GM04503 (cell line): ENCODE measurements at regions not wholly inside any gene's neighbourhood (a gene's known extent, or its start where the extent isn't known, plus 50 kb on each side); places are given as distances from the start of the nearest gene placed in this dataset.
"Not testable (repeated sequence)": the region's sequence is repeated elsewhere in the genome, so short reads cannot be mapped to it uniquely, and the experiment has no call there.

ENCODE experiments used
- DNase-seq: peaks from one replicate; pipeline ENCODE4 v3.0.0-alpha.2; 2012; ENCODE audit warnings: low read depth

DNA sequence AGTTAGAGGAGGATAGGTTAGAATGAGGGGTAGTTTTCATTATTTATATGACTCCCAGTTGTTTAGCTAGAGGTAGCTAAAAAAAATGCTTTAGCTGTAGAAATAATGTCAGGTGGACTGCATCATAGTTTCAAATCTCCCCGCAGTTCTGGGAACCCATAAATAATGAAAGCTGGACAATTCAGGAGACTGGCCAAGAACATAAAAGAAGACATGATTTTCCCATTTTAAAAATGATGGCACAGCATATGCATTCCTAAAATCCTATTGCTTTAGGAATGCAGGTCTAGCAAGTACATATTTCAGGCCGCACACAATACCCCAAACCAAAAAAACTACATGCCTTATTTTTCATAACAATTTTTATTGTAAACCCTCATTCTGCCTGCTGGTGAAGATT, 143.3 kb downstream of the CTH start:
- DNase-seq: no peak

DNA sequence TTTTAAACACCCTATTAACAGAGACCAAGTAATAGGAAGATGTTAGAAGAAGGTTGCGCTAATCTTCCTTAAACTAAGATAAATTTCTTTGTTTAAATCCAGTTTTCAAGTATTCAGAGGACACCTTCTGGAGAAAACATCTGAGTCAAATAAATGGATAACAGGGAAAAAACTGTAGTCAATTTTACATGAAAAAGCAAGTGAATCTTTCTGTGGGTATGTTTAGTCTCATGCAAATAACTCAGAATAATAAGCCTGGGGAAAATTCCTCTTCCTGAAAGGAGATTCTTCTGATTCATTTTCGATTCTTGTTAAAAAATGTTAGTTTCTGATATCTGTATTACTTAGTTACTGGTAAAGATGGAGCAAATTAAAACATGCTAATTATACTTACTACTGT, 145.5 kb downstream of the CTH start:
- no peak for DNase-seq

DNA sequence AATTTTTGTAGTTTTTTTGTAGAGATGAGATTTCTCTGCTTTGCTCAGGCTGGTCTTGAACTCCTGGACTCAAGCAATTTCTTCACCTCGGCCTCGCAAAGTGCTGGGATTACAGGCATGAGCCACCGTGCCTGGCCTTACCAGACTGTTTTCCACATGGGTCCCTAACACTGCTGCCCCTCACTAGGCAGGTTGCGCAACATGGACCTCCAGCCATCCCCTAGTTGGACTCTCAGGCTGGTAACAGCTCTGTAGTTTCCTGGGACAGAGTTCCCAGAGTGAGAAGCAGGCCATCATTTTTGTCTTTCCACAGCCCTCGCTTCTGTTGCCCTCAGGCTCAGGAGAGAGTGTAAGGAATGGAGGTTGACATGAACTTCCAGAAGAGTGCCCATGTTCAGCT, 156.1 kb downstream of the CTH start:
- DNase-seq: no peak

DNA sequence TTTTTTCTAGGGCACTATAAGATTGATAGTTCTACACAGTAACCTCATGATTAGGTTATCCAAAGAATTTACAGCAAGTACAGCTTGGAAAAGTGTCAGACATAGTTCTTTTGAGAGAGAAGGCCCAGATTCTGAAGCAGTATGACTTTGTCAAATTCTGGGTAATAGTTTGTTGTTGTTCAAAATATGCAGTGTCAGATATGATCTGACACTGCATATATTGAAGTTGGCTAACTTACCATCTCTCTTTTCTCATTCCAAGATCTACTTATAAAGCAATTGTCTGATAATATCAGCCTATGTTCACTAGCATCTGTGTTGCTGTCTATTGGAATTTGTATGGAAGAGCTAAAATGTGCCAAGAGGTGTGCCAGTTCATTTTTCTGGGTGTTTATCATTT, 160.1 kb downstream of the CTH start:
- no peak for DNase-seq

GRCh38 chr1:70573317-70573843, 162.3 kb downstream of the CTH start:
- DNase-seq: no peak

DNA sequence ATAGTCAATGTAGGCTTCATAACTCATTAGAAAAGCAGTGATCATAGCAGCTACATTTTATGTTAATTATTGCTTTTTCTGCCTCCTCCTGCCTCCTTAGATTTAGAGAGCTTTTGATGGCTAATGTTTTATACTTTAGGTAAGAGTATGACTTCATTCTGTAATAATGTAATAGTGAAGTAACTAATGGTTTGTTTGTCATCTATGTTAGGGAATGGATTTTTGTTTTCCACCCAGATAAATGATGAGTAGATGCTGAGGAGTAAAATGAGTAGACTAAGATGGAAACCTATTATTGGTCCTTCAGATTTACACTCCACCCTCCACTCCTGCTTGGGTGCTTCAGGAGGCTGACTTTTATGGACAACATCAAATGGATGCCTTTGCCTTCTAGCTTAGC, 170.6 kb downstream of the CTH start:
- no peak for DNase-seq

GRCh38 chr1:70583522-70583921, 172.5 kb downstream of the CTH start:
- no peak for DNase-seq

DNA sequence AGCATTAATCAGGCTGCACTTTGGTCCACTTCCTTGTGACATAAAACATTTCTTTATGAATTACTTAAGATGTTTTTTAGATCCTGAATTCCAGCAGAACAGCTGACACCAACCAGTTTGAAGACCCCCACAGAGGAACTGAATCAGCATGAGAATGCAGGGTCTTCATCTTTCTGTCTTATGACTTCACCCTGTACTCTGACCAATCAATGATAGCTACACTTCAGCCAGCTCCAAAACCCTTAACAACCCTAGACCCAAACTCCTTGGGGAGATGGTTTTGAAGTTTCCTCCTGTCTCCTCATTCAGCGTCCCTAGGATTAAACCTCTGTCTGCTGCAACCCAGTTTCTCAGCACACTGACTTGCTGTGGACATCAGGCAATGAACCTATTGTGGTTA, 175.0 kb downstream of the CTH start:
- no peak for DNase-seq

DNA sequence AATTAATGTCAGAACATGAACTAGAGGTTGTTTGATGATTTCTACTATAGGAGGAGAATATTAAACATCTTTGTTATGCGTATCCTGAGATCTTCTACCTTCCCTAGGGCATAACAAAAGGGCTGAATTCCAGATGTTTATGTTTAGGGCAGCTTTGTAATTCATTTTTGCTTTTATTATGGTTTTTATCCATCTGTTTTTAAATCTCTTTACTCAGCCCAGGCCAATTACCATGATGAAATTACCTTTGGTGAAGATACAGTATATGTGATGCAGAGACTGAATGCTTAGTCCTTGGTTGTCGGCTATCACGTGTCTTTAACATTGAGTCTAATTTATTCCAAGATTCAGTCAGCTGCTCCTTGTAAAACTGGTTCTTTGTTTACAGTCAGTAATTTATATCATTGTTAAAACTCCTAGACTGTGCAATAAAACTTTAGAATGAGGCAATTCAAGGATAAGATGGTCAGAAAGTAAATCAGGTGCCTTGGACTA, 176.9 kb downstream of the CTH start:
- DNase-seq: no peak

DNA sequence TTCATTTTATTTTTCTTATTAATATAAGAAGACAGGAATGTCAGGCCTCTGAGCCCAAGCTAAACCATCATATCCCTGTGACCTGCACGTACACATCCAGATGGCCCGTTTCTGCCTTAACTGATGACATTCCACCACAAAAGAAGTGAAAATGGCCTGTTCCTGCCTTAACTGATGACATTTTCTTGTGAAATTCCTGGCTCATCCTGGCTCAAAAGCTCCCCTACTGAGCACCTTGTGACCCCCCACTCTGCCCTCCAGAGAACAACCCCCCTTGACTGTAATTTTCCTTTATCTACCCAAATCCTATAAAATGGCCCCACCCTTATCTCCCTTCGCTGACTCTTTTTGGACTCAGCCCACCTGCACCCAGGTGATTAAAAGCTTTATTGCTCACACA, 182.5 kb downstream of the CTH start:
- not testable (repeated sequence) for DNase-seq

- no peak for DNase-seq
Measured at GRCh38 chr1:70608815-70609214, 197.7 kb downstream of the CTH start.

GRCh38 chr1:70610164-70610563, 199.1 kb downstream of the CTH start:
- DNase-seq: not testable (repeated sequence)

GRCh38 chr1:70616946-70617345, 205.9 kb downstream of the CTH start:
- no peak for DNase-seq

GRCh38 chr1:70617728-70618127, 206.7 kb downstream of the CTH start:
- no peak for DNase-seq

DNA sequence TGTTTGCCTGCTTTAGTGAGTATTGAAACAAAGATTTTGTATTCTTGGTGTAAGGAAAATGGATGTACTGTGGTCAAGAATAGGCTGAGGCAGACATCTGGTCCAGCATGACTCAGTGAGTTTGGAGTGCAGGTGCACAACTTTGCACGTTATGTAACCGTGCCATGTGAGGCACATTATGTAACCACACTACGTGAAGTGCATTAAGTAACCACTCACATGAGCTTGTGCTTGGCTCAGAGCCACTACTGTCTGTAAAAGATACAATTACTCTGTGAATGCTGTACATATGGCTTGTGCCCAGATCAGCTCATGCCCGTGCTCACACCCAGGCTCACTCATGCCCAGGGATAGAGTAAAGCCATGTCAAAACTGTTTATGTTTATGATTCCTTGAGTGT, 216.8 kb downstream of the CTH start:
- no peak for DNase-seq

DNA sequence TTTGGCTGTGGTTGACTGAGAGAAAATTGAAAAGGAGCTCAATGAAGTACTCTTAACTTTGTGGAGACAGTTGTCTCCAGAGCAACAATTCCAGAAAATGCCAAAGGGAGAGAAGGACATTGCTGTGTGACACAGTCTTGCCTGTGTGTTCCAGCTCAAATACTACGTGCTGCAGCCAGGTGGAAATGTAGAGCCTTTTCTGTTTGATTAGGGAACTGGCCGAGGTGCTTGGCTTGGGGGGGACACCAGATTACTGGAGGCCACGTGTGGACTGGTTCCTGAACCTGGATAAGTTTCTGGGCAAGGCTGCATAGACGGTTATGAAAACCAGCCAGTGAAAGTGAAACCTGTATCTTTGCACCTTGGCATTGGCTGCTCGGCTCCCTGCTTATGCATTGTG, 217.9 kb downstream of the CTH start:
- no peak for DNase-seq

DNA sequence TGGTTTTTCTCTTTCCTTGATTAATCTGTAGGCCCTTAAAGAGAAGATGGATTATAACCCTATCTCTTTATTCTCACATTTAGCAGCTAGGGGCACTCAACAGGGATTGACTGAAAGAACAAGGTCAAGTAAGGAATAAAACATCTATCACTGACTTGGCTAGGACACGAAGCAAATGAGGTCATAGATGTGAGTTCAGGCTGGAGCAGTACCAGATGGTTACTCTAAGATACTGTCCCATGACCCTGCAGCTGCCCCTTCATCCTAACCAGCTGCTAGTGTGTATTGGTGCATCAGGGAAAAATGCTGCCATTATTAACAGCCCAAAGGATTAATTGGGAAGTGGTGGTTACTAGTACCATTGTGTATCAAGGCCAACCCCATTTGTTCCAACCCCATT, 221.9 kb downstream of the CTH start:
- no peak for DNase-seq

GRCh38 chr1:70635868-70636267, 224.8 kb downstream of the CTH start:
- DNase-seq: no peak

DNA sequence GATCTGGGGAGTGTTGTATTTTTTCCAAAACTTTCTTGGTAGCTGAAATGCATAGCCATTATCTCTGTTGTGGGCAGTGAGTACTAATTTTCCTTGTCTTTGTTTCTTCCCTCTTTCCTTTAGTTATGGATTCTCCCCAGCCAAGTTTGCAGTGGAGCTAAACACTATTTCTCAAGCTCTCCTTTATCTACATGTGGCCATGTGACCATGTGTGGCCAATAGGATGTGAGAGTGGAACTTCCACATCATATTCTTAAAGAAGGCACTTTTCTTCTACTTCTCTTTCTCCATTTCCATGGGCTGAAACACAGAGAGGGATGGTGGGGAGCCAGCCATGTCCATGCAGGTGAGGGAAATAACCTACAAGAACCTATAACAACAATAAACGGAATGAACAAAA, 230.8 kb downstream of the CTH start:
- DNase-seq: no peak

GRCh38 chr1:70656361-70656760, 245.3 kb downstream of the CTH start:
- no peak for DNase-seq

DNA sequence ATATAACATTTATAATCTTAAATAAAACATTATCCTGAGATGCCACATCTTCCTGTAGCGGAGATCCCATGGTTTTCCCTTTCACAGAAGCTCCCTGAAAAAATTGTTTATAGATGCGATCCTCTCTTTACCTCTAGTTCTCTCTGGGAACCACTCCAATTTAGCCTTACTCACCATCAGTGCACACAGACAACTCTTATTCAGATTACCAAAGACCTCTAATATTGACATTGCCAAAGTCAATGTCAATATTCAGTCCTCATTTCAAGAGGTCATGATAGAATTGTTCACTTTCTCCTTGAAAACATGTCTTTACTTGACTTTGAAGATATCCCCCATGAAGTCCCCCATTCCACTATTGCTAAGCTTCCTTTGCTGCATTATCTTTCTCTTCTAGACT, 248.8 kb downstream of the CTH start:
- no peak for DNase-seq

GRCh38 chr1:70666381-70667140, 255.5 kb downstream of the CTH start:
- no peak for DNase-seq

- peak; percentile 28 for DNase-seq
Measured at GRCh38 chr1:70667494-70668170, 256.6 kb downstream of the CTH start.

DNA sequence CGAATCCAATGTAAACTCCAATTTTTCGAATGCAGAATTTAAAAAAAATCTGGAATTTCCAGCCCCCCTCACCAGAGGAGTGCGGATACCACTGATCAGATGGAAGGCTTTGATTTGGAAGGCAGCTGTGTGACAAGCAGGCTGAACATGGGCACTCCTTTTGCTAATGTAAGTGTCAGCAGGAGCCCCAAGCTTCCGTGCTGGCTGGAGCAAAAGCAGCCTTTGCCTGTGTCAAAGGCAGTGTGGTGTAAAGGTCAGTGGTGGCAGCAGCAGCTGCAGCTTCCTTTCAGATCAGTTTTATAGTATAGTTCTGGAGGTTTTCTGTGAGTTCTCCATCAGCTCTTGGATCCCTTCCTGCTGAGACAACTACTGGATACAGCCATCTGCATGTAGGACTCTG, 259.9 kb downstream of the CTH start:
- DNase-seq: no peak
